Right atrium auricular region (tissue), 2 donors: ENCODE measurements at regions not wholly inside any gene's neighbourhood (a gene's known extent, or its start where the extent isn't known, plus 50 kb on each side); places are given as distances from the start of the nearest gene placed in this dataset.

Experiments
- DNase-seq: peaks from one replicate; pipeline ENCODE4 v3.0.0-alpha.2; 2019; ENCODE audit warnings: low spot score
- H3K27ac ChIP-seq, 2 donors: fragments of 200-600 bp; sonication (generic); 1 replicate in 1 of 2; 2 replicates in 1 of 2; pipeline ENCODE4 v1.5.1; 2016 to 2019
- H3K27me3 ChIP-seq, 2 donors: fragments of 200-600 bp; sonication (generic); one replicate each; pipeline versions ENCODE4 v1.5.1 to v1.6.0; 2017 to 2019
- H3K36me3 ChIP-seq: fragments of 200-600 bp; sonication (generic); one replicate; pipeline ENCODE4 v1.5.1; 2016
- H3K4me1 ChIP-seq, 2 donors: fragments of 200-600 bp; sonication (generic); one replicate each; pipeline versions ENCODE4 v1.5.1 to v1.6.0; 2017 to 2019
- H3K4me3 ChIP-seq, 2 donors: fragments of 200-600 bp; sonication (generic); 1 replicate in 1 of 2; 2 replicates in 1 of 2; pipeline ENCODE4 v1.5.1; 2017 to 2019; ENCODE audit warnings: mild to moderate bottlenecking in 1 of 2, moderate library complexity in 1 of 2
- H3K9me3 ChIP-seq, 2 donors: fragments of 200-600 bp; sonication (generic); one replicate each; pipeline ENCODE4 v1.5.1; 2019
- TF ChIP-seq, protein P1 (sequence below), 2 donors: fragments of 200-600 bp; sonication (generic); IDR thresholded peaks; one replicate each; pipeline ENCODE4 v1.5.1; 2019; ENCODE audit warnings: antibody characterized with exemption in 2 of 2

DNA sequence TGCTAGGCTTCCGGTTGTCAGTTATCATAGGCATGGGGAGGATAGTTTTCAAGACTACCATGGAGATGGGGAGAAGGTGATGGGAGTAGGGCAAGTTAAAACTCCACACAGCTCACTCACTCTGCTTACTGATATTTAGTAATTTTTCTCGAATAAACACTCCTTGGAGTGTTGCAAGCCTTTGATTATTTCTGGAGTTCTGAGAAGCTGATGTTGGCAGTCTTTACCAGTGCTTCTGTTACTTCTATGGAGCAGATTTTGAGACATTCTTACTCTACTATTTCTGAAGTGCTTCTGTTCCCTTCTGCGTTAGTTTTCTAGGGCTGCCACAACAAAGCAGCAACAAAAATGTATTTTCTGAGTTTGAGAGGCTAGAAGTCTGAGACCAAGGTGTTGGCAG, 104.4 kb downstream of the CH25H start:
- Histone ChIP-seq H3K36me3 (no peaks in the 10 kb centered on the region), H3K4me1 (peaks cover 0 to 6% of the 10 kb centered on the region in 2 donors), H3K9me3 (peaks cover 0 to 13% of the 10 kb centered on the region in 2 donors), H3K27ac (no peak overlapping the region), H3K27me3 (no peaks in the 10 kb centered on the region), H3K4me3 (no peak overlapping the region)
- TF ChIP-seq, protein P1, sequence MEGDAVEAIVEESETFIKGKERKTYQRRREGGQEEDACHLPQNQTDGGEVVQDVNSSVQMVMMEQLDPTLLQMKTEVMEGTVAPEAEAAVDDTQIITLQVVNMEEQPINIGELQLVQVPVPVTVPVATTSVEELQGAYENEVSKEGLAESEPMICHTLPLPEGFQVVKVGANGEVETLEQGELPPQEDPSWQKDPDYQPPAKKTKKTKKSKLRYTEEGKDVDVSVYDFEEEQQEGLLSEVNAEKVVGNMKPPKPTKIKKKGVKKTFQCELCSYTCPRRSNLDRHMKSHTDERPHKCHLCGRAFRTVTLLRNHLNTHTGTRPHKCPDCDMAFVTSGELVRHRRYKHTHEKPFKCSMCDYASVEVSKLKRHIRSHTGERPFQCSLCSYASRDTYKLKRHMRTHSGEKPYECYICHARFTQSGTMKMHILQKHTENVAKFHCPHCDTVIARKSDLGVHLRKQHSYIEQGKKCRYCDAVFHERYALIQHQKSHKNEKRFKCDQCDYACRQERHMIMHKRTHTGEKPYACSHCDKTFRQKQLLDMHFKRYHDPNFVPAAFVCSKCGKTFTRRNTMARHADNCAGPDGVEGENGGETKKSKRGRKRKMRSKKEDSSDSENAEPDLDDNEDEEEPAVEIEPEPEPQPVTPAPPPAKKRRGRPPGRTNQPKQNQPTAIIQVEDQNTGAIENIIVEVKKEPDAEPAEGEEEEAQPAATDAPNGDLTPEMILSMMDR (IDR thresholded peaks at IDR 0.05) = no peak
- no peak for DNase-seq

- H3K27me3 ChIP-seq = no peaks in the 10 kb centered on the region
- no peaks in the 10 kb centered on the region for H3K36me3 ChIP-seq
- DNase-seq = no peak
- no peak overlapping the region for H3K4me3 ChIP-seq
- TF ChIP-seq, protein P1 (IDR thresholded peaks at IDR 0.05) = no peak
- no peak overlapping the region for H3K27ac ChIP-seq
- H3K9me3 ChIP-seq = peaks cover 0 to 6% of the 10 kb centered on the region in 2 donors
- peaks cover 0 to 6% of the 10 kb centered on the region in 2 donors for H3K4me1 ChIP-seq
Observed at GRCh38 chr10:89101943-89102342, 105.2 kb downstream of the CH25H start.

- H3K4me3 ChIP-seq = no peak overlapping the region
- TF ChIP-seq, protein P1 (IDR thresholded peaks at IDR 0.05) = no peak
- H3K4me1 ChIP-seq = peaks cover 0 to 6% of the 10 kb centered on the region in 2 donors
- H3K27me3 ChIP-seq = no peaks in the 10 kb centered on the region
- DNase-seq = no peak
- H3K9me3 ChIP-seq = no peaks in the 10 kb centered on the region
- no peaks in the 10 kb centered on the region for H3K36me3 ChIP-seq
- peak overlapping the region in 1 of 2 donors; percentile 32 for H3K27ac ChIP-seq
Observed at GRCh38 chr10:89100680-89101079, 106.4 kb downstream of the CH25H start.

DNA sequence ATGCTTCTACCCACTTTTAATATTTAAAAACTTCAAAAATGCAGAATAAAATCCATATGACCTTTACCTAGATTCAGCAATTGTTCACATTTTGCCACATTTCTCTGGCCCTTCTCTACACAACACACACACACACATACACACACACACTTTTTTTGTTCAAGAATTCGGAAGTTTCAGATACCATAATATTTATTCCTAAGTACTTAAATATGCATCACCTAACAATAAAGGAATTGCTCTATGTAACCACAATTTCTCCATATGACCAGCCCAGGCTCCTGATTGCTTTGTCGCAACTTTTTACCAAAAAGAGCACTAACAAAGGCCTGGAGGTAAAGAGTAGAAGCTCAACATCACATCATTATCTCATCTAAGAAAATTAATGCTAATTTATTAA, 106.6 kb downstream of the FAS start:
- Histone ChIP-seq H3K4me3 (no peak overlapping the region), H3K27me3 (no peaks in the 10 kb centered on the region), H3K27ac (no peak overlapping the region), H3K36me3 (no peaks in the 10 kb centered on the region), H3K4me1 (peaks cover 0 to 6% of the 10 kb centered on the region in 2 donors), H3K9me3 (no peaks in the 10 kb centered on the region)
- TF ChIP-seq, protein P1 (IDR thresholded peaks at IDR 0.05) = no peak
- no peak for DNase-seq

DNA sequence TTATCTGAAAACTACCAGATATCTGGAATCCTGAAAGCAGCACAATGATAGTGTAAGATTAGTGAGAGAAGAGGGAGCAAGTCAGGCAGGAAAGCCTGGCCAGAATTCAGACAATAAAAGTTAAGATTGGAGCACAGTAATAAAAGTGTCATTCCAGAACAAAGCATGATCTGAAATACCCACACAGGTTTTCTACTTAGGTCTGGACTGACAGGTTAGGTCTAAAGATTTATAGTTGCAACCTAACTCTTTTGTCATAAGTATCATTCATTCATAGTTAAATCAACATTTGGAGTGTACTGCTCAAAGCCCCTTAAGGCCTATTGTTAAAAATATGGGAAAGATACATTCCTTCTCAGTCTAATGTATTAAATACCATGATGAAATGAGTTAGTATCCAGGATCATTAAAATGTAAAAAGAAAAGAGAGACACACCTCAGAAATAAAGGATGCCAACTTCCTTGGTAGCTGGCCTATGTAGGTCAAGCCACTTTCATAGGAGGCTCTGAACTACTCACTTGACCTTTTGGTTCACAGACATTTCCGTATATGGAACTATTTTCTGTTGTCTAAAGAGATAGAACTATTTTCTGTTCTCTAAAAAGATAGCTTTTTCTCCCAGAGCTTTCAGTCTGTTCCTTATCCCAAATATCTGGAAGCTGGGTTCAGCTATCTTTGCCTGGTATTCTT, 105.2 kb downstream of the FAS start:
- Histone ChIP-seq H3K27me3 (no peaks in the 10 kb centered on the region), H3K36me3 (no peaks in the 10 kb centered on the region), H3K4me1 (peaks cover 0 to 9% of the 10 kb centered on the region in 2 donors), H3K4me3 (no peak overlapping the region), H3K9me3 (no peaks in the 10 kb centered on the region), H3K27ac (no peak overlapping the region)
- no peak for DNase-seq
- TF ChIP-seq, protein P1 (IDR thresholded peaks at IDR 0.05) = no peak

GRCh38 chr10:89093728-89094127, 103.1 kb downstream of the FAS start:
- no peaks in the 10 kb centered on the region for H3K9me3 ChIP-seq
- no peak overlapping the region for H3K27ac ChIP-seq
- no peak for DNase-seq
- H3K4me1 ChIP-seq = peaks cover 0 to 5% of the 10 kb centered on the region in 2 donors
- TF ChIP-seq, protein P1 (IDR thresholded peaks at IDR 0.05) = no peak
- H3K27me3 ChIP-seq = no peaks in the 10 kb centered on the region
- no peaks in the 10 kb centered on the region for H3K36me3 ChIP-seq
- H3K4me3 ChIP-seq = no peak overlapping the region
